ENCODE measurements at regions not wholly inside any gene's neighbourhood (a gene's known extent, or its start where the extent isn't known, plus 50 kb on each side); places are given as distances from the start of the nearest gene placed in this dataset.

- TF ChIP-seq CTCF (IDR thresholded peaks at IDR 0.05) (no peak), POLR2AphosphoS5 (IDR thresholded peaks at IDR 0.05) (no peak)
These were observed 79.7 kb upstream of the BANK1 start for GRCh38 chr4:101710806-101711205.

Data from suprapubic skin (tissue), 3 donors.